ENCODE measurements at regions not wholly inside any gene's neighbourhood (a gene's known extent, or its start where the extent isn't known, plus 50 kb on each side); places are given as distances from the start of the nearest gene placed in this dataset.

GRCh38 chr22:27260087-27260698, 541.4 kb downstream of the MN1 start:
- no peak for DNase-seq (ENCODE audit: low read depth in 4 of 4, low spot score in 1 of 4)

- DNase-seq (ENCODE audit: low read depth in 4 of 4, low spot score in 1 of 4): no peak
Observed at GRCh38 chr22:27262361-27262760, 539.2 kb downstream of the MN1 start.

GRCh38 chr22:27264184-27264583, 537.4 kb downstream of the MN1 start:
- no peak for DNase-seq (ENCODE audit: low read depth in 4 of 4, low spot score in 1 of 4)

- no peak for DNase-seq (ENCODE audit: low read depth in 4 of 4, low spot score in 1 of 4)
Observed at GRCh38 chr22:27267145-27267544, 534.4 kb downstream of the MN1 start.

GRCh38 chr22:27269751-27270543, 531.6 kb downstream of the MN1 start:
- DNase-seq (ENCODE audit: low read depth in 4 of 4, low spot score in 1 of 4): no peak

- no peak for DNase-seq (ENCODE audit: low read depth in 4 of 4, low spot score in 1 of 4)
Observed at GRCh38 chr22:27270818-27271510, 530.6 kb downstream of the MN1 start.

- DNase-seq (ENCODE audit: low read depth in 4 of 4, low spot score in 1 of 4): no peak
Observed at GRCh38 chr22:27273436-27273835, 528.1 kb downstream of the MN1 start.

GRCh38 chr22:27273853-27274252, 527.7 kb downstream of the MN1 start:
- no peak for DNase-seq (ENCODE audit: low read depth in 4 of 4, low spot score in 1 of 4)

GRCh38 chr22:27274770-27275449, 526.6 kb downstream of the MN1 start:
- no peak for DNase-seq (ENCODE audit: low read depth in 4 of 4, low spot score in 1 of 4)

- DNase-seq (ENCODE audit: low read depth in 4 of 4, low spot score in 1 of 4): no peak
Observed at GRCh38 chr22:27278946-27279345, 522.6 kb downstream of the MN1 start.

GRCh38 chr22:27283240-27283639, 518.3 kb downstream of the MN1 start:
- no peak for DNase-seq (ENCODE audit: low read depth in 4 of 4, low spot score in 1 of 4)

- DNase-seq (ENCODE audit: low read depth in 4 of 4, low spot score in 1 of 4): no peak
Observed at GRCh38 chr22:27283714-27284113, 517.8 kb downstream of the MN1 start.

GRCh38 chr22:27284324-27284723, 517.2 kb downstream of the MN1 start:
- no peak for DNase-seq (ENCODE audit: low read depth in 4 of 4, low spot score in 1 of 4)

GRCh38 chr22:27286711-27287110, 514.8 kb downstream of the MN1 start:
- DNase-seq (ENCODE audit: low read depth in 4 of 4, low spot score in 1 of 4): no peak

- DNase-seq (ENCODE audit: low read depth in 4 of 4, low spot score in 1 of 4): no peak
Observed at GRCh38 chr22:27292542-27293299, 508.8 kb downstream of the MN1 start.

- no peak for DNase-seq (ENCODE audit: low read depth in 4 of 4, low spot score in 1 of 4)
Observed at GRCh38 chr22:27293721-27294445, 507.7 kb downstream of the MN1 start.

GRCh38 chr22:27295040-27295439, 506.5 kb downstream of the MN1 start:
- no peak for DNase-seq (ENCODE audit: low read depth in 4 of 4, low spot score in 1 of 4)

GRCh38 chr22:27295605-27296004, 506.0 kb downstream of the MN1 start:
- DNase-seq (ENCODE audit: low read depth in 4 of 4, low spot score in 1 of 4): no peak

GRCh38 chr22:27296091-27296675, 505.4 kb downstream of the MN1 start:
- DNase-seq (ENCODE audit: low read depth in 4 of 4, low spot score in 1 of 4): no peak

GRCh38 chr22:27297125-27297524, 504.4 kb downstream of the MN1 start:
- no peak for DNase-seq (ENCODE audit: low read depth in 4 of 4, low spot score in 1 of 4)

Data from stimulated activated CD4-positive, alpha-beta T cell treated with anti-CD3 and anti-CD28 coated beads, Interleukin-1b, Interleukin-23, amount 100 ng/mL, for 24 hours (primary cell).